ENCODE measurements at regions not wholly inside any gene's neighbourhood (a gene's known extent, or its start where the extent isn't known, plus 50 kb on each side); places are given as distances from the start of the nearest gene placed in this dataset.
A peak's percentile ranks its signal among the peaks of the same experiment; 100 is the strongest.

DNA sequence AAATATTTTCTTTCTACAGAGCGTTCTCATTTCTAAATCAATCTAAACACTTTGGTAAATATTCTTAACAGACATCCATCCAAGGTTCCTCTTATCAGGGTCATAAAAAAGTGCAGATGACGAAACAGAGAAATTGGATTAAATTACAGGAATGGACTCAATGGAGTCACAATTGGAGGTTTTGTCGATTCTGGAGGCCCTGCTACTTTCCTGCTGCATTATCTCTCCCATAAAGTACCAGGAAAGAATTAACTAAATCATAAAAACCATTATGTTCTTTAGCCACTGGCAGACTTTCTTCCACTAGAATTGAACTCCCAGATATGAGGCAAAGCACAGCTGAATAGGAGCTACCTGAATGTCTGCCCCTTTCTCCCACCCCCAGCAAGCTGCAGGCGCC, 610.6 kb downstream of the HDGFL1 start:
- peak; percentile 38 for DNase-seq

DNA sequence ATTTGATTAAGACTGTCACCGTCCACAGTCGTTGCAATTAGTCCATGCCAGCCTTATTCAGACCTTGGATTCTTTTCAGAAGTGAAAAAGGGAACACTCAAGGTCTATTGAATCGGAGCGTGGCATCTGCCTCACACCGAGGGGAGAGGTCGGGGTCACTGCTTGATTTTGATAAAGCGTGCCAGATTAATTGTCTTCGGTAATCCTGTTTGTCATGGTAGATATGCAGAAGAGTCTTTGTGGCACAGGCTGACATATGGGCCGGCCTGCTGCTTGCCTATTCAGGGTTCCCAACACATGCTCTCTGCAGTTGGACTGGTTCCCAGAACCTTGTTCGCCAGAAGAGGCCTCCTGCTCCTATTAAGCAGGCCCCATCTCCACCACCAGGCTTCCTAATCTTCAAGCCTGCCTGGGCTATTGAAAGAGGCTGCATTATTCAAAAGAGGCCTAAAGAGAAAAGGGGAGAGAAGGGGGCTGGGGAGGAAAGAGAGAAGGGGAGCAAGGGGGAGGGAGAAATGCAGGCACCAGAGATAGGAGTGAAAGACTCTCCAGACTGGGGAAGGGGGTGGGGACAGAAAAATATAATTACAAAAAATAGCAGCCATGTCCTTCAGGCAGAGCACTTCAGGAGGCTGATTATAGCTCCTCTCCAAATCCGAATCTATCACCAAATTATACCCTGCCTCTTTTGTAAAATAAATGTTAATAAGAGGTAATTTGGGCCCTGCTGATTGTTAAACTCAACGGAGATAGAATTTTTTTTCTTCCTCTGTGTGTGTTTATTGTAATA, 611.3 kb downstream of the HDGFL1 start:
- DNase-seq: peak; percentile 76

DNA sequence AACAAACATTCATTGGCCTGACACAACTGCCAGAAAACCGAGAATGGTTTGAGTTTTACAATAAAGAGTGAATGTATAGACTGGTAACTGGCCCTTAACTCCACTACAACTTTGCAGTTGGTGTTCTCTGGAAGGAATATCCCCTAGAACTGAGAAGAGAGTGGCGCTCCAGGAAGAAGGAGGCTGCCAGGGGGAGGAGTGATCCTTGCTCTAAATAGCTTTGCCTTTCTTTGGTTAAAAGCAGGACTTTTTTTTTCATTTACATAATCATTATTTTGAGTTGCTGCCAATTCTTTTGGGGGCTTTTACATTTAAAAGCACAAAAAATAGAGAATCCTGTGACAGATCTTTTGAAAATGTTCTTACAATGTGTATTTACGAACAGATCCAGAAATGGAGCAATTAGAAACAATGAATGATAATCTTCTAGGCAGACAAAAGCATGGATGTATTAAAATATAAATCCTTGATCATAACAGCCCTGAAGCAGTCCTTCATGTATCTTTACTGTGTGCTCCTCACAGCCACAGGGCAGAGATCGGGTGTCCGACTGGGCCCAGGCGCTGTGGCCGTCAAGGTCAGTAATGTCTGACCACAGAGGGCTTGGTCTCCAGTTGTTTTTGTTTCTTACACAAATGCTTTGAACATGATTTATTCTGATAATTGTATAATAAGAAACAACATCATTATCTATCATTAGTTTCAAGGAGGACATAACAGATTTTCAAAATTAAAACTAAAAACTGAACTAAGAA, 612.2 kb downstream of the HDGFL1 start:
- DNase-seq: peak; percentile 10

DNA sequence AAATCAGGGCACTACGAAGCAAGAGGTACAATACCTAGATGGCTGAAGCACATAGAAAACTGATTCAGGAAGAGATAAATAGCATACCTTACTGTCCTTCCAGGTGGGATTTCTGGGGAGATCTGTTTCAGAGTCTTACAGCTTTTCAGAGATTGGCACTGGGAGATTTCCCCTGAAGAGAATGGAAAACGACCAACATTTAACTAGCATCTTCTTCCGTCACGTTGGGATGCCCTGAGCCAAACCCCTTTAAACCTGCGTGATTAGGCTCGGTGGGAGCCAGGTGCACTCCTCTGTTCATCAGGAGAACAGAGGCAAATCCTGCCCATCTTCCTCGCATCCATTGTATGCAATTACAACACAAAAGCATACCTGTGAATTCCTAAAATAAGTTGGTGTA, 614.5 kb downstream of the HDGFL1 start:
- DNase-seq: no peak

DNA sequence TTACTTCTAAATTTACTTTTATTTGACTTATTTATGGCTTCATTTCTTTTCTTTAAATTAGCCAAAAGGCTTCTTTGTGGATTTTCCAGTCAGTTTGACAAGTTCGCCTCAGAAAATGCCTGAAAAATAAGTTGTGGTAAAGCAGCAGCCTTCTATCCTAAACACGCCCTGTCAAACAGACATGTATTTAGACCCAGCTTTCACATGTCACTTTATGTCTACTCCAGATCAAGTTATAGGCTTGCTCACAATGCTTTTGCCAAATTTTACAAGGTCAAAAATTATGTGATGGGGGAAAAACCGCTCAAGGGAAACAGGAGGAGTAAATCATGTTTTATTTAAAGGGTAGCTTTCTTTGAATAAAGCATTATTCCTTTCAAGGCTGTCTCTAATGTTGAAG, 615.0 kb downstream of the HDGFL1 start:
- no peak for DNase-seq

DNA sequence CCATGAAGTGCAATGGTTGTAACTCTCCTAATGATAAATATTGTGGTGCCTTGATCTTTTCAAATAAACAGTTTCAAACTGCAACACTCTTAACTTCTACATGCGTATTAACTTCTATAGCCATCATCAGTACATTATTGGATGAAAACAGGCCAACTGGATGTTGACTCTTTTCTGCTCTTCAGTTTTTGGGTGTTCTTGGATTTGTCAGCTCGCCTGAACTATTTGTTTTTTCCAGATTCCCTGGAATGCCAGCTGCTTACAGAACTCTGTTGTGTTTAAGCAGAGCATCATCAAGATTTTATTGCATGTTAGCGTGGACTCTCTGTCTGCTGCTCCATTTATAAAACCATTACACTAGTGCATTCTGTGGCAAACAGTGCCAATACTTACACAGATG, 626.1 kb downstream of the HDGFL1 start:
- DNase-seq: no peak

DNA sequence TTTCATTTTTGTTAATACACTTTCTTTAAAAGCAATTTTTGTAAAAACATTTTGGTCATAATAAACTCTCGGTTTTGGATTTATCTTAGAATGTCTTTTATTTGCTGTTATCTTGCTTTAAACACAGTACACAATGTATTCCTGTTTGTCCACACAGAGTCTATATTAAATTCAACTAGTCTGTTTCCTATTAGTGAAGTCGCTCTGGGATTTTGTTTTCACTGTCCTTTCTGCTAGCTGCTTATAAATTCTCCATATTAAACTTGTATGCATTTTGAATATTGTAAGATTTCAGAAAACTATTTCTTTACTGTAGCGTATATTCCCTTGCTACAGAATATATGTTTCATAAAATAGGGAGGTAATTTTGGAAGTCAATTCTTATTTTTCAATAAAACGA, 630.2 kb downstream of the HDGFL1 start:
- no peak for DNase-seq

DNA sequence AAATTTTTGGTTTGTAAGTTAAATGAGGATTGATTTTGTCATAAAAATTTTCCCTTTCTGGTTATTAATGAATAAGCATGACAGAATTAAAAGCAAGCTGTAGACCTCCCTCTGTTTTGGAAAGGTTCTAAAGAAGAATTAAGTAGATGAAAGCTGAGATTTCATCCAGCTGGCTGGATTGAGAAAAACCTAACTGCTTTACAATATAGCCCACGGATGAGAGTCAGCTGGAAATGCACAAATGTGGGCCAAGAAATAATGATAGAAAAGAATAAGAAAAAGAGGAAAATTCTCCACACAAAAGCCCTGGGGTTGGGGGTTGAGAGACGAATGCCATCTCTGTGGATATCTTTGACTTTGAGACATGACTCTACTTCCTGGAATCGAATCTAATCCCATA, 631.6 kb downstream of the HDGFL1 start:
- no peak for DNase-seq

DNA sequence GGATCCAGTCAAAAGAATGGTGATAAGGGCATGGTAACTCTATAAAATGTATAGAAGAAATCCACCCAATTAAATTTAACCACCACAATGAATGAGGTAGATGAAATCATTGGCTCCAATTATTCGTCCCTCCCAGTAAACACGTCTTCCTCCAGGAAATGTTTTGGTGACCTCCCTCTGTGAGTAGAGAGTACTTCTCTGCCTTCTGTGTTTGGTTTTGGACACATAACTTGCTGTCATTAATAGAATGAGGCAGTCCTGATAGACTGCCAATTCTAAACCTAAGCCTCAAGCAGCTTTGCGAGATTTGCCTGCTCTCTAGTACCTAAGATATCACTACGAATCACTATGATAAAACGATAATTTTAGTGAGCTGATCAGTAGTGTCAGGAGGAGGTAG, 632.8 kb downstream of the HDGFL1 start:
- DNase-seq: no peak

DNA sequence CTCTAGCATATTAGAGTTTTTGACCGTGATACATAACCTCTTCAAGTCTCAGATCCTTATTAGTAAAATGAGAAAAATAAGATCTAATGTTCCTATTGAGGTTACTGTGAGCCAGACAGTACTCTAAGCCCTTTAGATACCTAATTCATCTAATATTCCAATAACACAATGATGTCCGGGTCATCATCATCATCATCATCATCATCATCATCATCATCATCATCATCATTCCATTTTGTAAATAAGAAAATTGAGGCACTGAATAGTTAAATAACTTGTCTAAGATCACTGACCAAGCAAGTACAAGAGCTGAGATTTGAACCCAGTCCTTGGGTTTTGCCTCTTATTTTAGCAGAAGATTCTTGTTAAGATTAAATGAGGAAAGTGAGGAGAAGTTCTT, 643.0 kb downstream of the HDGFL1 start:
- DNase-seq: no peak

DNA sequence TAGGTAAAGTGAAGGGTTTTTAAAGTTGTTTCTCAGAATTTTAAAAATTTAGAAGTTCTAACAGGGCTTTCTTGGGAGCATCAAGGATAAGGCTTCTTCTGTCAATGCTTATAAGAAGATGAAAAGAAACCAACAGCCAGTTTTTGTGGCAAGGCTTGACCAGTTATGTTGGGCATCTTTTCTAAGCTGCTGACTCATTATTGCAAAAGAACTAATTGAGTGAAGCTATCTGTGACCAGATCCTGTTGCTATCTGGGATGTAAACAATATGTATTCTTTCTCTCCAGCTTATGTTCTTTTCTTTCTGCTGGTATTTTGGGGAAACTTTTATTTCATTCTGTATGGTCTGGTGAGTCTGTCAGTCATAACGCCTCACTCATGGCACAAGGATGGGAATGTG, 643.8 kb downstream of the HDGFL1 start:
- no peak for DNase-seq

DNA sequence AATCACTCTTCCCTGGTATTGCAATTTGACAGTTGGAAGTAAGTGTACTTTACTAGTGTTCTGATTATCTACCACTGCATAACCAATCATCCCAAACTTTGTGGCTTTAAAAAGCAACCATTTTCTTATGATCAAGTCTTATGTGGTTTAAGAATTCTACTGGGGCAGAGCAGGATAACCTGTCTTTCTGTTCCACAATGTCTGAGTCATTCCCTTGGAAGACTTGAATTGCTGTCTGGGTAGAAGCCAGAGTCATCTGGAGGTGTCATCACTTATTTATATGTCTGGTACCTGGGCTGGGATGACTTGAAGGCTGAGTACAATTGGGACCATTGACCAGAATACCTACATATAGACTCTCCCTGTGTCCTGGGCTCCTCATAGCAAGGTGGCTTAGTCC, 644.3 kb downstream of the HDGFL1 start:
- DNase-seq: no peak

DNA sequence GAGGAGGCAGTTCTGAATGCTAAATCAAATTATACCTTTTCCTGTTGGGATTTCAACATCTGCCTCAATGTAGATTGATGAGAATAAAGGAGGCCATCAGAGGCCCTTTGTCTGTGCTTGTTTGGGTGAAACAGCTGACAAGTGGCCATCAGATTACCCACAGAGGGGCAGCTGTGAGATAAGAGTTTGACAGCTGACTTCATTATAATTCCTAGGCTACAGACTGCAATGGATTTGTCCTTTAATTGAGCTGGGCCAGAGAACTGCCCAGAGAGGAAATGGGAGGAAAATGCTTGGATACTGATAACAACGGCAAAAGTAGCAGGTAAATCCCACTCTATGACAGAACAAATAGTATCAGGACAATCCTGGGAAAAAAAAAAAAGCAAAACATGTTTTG, 649.4 kb downstream of the HDGFL1 start:
- DNase-seq: peak; percentile 17

DNA sequence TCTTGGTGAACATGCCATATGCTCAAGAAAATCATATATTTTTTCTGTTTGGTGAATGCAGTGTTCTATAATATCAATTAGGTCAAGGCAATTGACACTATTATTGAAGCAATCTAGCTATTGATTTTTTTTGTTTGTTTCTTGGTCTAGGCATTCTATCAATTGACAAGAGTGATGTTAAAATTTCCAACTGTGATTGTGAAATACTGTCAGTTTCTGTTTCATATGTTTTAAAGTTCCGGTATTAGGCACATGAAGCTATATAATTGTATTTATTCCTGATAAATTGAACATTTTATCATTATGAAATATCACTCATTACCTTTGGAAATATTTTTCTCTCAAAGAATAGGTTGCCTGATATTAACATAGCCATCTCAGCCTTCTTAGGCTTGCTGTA, 653.4 kb downstream of the HDGFL1 start:
- no peak for DNase-seq

DNA sequence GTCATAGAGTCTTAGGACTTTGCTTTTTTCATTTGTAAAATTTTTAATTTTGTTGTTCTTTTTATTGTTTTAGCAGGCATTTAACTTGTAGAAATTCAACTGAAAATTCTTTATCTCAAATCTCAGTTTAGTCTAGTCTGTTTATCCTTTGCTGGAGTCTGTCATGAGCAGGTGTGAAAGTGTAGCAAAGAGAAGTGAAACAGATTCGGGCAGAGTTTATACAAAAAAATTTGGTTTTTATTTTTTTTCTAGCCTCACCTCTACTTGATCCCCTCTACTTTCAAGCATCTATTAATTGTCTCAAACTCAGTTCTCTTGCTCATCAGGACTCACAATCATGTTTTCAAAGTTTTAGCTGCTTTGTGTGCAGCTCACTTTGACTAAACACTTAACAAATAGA, 655.2 kb downstream of the HDGFL1 start:
- DNase-seq: no peak

DNA sequence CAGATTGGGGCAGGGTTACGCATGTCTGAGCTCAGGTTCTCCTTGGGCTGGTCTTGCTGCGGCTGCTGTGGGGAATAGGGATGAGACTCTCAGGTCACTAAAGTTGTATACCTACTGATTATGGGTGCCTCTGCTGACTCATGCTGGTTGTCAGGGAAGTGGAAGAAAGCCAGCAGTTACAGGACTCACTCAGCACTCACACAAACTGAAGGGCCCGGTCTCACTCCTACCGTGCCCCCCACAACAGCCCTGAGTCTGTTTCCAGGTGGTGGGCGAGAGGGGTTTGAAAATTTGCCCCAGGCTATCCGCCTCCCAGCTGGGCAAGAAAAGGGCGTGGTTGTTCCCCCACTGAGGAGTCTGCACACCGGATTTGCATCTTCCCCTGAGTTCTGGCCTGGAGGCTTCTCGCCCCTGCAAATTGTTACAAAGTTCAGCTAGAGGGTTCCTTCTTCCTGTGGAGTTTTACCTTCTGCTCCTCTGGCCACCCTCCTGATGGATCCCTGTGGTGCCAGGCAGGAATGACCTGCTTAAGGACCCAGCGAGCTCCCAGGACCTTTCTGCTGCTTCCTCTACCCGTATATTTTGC, 659.2 kb downstream of the HDGFL1 start:
- DNase-seq: peak; percentile 50

DNA sequence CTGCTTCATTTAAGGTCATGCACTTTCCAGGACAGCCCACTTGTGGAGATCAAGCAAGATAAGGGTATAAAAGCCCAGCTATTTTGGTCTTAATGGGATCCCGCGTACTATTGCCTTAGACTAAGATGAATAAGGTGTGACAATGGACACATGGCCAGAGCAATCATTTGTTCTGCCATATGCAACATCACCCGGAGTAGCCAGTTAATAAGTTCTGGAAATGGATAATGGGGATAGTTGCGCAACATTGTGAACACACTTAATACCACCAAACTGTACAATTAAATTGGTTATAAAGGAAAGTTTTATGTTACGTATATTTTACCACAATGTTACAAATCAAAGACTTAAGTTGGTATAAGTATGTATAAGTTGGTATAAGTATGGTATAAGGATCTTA, 674.5 kb downstream of the HDGFL1 start:
- DNase-seq: no peak

DNA sequence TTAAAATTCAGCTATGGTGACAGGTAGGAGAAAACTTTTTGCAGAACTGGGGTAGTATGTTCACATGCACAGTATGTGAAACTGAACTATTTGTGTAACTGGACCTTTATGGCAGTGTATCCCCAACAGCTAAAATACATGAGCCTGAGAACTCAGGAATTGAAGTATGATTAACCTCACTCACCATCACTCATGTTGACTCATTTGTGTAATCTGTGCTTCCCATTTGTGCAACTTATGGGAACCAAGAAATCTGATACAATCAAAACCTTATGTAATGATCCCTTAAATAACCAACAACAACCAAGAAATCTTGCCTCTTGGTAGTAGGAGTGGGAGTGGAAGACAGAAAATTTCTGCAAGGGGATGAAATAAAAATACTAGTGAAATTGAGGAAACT, 674.9 kb downstream of the HDGFL1 start:
- DNase-seq: no peak

DNA sequence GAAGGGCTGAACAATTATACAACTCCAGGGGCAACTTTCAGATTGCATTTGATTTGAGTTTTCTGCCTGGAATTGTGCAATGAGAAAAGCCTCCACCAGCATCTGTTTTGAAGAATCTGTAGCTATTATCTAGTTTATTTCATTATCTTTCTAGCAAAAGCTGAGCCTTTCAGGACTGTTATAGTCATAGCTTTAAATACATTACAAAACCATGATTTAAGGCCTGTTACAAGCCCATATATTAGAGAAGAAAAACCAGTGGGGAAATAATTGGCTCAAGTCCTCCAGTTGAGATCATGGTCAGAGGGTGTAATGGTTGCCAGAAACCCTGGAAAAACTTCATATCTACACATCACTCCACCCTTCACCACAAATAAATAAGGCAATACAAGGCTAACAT, 676.2 kb downstream of the HDGFL1 start:
- no peak for DNase-seq

DNA sequence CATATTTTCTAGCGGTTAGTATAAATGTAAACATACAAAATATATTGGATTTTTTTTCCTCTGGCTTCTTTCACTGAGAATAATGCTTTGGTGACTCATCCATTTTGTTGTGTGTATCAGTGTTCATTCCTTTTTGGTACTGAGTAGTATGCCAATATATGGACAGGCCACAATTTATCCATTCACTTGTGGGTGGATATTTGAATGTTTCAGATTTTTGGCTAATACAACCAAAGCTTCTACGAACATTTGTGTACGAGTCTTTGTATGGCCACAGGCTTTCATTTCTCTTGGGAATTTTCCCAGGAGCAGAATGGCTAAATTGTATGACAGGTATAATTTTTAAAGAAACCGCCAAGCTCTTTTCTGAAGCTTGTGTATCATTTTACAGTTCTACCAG, 677.5 kb downstream of the HDGFL1 start:
- DNase-seq: no peak

DNA sequence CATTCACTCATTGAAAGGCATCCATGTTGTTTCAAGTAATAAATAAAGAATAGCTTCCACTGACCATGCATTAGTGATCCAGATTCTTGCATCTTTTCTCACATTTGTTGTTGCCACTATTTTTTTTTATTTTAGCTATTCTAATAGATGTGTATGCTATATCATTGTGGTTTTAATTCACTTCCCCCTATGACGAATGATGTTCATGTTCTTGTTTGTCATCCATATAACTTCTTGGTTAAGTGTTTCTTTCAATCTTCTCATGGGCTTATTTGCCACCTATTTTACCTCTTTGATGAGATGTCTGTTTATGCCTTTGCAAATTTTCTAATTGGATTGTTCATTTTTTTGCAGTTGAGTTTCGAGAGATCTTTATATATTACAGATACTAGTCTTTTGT, 681.2 kb downstream of the HDGFL1 start:
- no peak for DNase-seq

DNA sequence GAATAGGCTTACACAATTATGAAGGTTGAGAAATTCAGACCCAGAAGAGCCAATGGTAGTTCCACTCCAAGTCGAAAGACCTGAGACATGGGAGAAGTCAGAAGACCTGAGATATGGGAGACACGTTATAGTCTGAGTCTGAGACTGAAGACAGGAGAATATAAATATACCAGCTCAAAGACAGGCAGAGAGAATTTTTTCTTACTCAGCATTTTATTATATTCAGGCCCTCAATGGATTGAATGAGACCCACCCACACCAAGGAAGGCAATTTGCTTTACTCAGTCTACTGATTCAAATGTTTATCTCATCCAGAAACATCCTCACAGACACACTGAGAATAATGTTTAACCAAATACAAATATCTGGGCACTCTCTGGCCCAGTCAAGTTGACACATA, 693.5 kb downstream of the HDGFL1 start:
- no peak for DNase-seq

DNA sequence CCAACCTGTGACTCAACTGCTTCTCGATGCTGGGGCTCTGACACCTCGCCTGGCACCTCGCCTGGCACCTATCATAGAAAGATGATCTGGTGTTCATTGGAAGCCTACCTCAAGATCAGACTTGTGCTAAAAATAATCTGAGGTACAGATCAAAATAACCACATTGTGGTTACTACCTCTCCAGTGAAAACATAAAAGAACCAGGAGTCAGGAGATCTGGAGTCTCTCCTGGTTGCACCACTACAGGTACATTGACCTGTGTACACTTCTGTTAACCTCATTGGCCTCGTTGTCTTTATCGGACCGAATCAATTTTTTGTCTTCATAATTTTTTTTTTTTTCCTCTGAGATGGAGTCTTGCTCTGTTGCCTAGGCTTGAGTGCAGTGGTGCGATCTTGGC, 695.9 kb downstream of the HDGFL1 start:
- DNase-seq: no peak

DNA sequence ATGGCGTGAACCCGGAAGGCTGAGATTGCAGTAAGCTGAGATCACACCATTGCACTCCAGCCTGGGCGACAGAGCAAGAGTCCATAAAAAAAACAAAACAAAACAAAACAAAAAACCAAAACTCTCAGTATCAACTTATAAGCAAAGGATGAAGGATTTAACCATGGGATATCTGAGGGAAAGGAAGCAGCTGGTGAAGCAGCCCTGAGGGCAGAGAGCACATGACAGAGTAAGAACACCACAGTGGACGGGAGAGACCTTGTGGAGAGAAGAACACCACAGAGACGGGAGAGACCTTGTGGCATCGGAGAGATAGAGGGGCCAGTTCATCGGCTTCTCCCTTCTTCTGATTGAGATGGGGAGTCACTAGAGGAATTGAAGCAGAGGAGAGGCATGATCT, 697.2 kb downstream of the HDGFL1 start:
- DNase-seq: no peak

Measured in SHP77 treated with DMSO at 0.1 percent for 48 hours (cell line).